Ovary (tissue), 7 donors: ENCODE measurements at regions not wholly inside any gene's neighbourhood (a gene's known extent, or its start where the extent isn't known, plus 50 kb on each side); places are given as distances from the start of the nearest gene placed in this dataset.

Source experiments
- DNase-seq, 5 donors: peaks; one replicate each; pipeline ENCODE4 v3.0.0-alpha.2; 2019 to 2020
- H3K27ac ChIP-seq, 2 donors: fragments of 200-600 bp; one replicate each; pipeline versions ENCODE4 v1.5.1 to v1.8.0; 2019 to 2022
- H3K27me3 ChIP-seq: fragments of 200-600 bp; one replicate; pipeline ENCODE4 v1.8.0; 2022
- H3K36me3 ChIP-seq: fragments of 200-600 bp; sonication (generic); one replicate; pipeline ENCODE4 v1.5.1; 2019
- H3K4me1 ChIP-seq: one replicate; pipeline ENCODE4 v1.8.1; 2013; ENCODE audit warnings: mild to moderate bottlenecking, moderate library complexity; ENCODE audit not compliant: insufficient read depth
- H3K4me3 ChIP-seq: fragments of 200-600 bp; sonication (generic); one replicate; pipeline ENCODE4 v1.5.1; 2017
- H3K9me3 ChIP-seq, 2 donors: fragments of 200-600 bp in 1 of 2; sonication (generic) in 1 of 2; one replicate each; pipeline versions ENCODE4 v1.5.1 to v1.8.1; 2013 to 2019; ENCODE audit warnings: mild to moderate bottlenecking in 1 of 2, moderate library complexity in 1 of 2
- EP300 ChIP-seq: sonication (generic); formaldehyde crosslinking; IDR thresholded peaks from one replicate; pipeline ENCODE4 v1.6.1; 2017; ENCODE audit warnings: antibody characterized with exemption
- POLR2A ChIP-seq: fragments of 450-650 bp; IDR thresholded peaks from one replicate; pipeline ENCODE4 v1.6.1; 2017; ENCODE audit warnings: antibody characterized with exemption, mild to moderate bottlenecking, moderate library complexity
- WGBS, 3 donors: extraction: QIAGEN DNeasy Blood & Tissue Kit in 1 of 3; methylation state at CpG; one replicate each; pipeline versions ENCODE4 v1.1.5 to v1.1.7; 2013 to 2017; 5-methylcytosine and 5-hydroxymethylcytosine counted together
- intact Hi-C, 4 donors: fragments of 100-400 bp; cut with DNase I; formaldehyde crosslinking; loops; one replicate each; pipeline versions ENCODE4 v1.11.0 to v1.15.1; 2022 to 2023
- TF ChIP-seq, protein P1 (sequence below), 3 donors: fragments of 450-650 bp in 2 of 3; fragments of 200-600 bp in 1 of 3; IDR thresholded peaks; one replicate each; pipeline versions ENCODE4 v1.5.1 to v1.8.0; 2016 to 2022; ENCODE audit warnings: antibody characterized with exemption in 3 of 3, mild to moderate bottlenecking in 1 of 3
- donor health status: DM: no; HTN: no; CAD: no; lungs with moderate emphysema.
- donor health status: DM: no; HTN: no; CAD: no.
- donor health status: Bipolar disorder and iron deficiency.
- donor health status: DM: no; HTN: no; CAD: no.
- donor health status: DM: yes; HTN: yes; CAD: no.

DNA sequence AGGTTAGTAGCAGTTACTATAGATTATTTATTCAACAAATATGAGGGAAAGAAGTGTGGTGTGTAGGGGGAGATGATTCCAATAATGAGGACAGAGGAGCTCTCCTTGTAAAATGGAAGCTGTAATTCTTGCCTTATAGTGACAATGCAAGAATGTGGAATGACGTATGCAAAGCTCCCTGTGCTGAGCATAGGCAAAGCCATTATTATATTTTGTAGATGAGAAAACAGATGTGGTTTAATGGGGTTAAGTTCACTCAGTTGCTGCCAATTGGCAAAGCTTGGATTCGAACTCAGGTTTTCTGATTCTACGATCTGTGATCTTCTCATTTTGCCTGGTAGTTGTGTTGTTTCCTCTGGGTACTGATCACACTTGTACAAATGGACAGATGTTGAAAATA is 153.3 kb downstream of the LSMEM1 start:
- no peaks in the 10 kb centered on the region for H3K4me1 ChIP-seq
- TF ChIP-seq, protein P1, sequence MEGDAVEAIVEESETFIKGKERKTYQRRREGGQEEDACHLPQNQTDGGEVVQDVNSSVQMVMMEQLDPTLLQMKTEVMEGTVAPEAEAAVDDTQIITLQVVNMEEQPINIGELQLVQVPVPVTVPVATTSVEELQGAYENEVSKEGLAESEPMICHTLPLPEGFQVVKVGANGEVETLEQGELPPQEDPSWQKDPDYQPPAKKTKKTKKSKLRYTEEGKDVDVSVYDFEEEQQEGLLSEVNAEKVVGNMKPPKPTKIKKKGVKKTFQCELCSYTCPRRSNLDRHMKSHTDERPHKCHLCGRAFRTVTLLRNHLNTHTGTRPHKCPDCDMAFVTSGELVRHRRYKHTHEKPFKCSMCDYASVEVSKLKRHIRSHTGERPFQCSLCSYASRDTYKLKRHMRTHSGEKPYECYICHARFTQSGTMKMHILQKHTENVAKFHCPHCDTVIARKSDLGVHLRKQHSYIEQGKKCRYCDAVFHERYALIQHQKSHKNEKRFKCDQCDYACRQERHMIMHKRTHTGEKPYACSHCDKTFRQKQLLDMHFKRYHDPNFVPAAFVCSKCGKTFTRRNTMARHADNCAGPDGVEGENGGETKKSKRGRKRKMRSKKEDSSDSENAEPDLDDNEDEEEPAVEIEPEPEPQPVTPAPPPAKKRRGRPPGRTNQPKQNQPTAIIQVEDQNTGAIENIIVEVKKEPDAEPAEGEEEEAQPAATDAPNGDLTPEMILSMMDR (IDR thresholded peaks at IDR 0.05), result no peak
- TF ChIP-seq EP300, result no peak
- no peak for TF ChIP-seq POLR2A
- 74 to 87% (median 83%) methylated on average over 3 of the region's 3 CpGs for whole genome bisulfite sequencing, 3 donors
- intact Hi-C loops, result no loop called here
- H3K27ac ChIP-seq, result no peak overlapping the region
- no peaks in the 10 kb centered on the region for H3K36me3 ChIP-seq
- H3K4me3 ChIP-seq, result no peak overlapping the region
- no peak for DNase-seq
- H3K9me3 ChIP-seq, result no peaks in the 10 kb centered on the region
- H3K27me3 ChIP-seq, result no peaks in the 10 kb centered on the region

DNA sequence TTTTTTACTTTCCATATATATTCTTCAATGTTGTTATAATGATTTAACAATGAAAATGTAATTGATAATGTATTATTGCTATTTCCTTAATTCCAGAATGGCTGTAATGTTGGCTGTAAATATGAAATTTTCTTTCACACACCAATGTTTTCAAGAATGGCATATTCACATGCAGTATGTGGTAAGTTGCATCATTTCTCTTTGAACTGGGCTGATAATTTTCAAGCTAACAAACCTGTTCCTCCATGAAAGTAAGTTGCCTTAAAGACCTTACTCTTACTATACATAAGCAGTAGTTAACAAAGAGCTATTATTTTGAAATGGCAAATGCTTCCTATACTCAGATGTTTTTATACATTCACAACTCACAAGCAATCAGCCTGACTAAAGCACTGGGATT is 154.5 kb downstream of the TMEM168 start:
- Histone ChIP-seq H3K27ac (no peak overlapping the region), H3K4me1 (no peaks in the 10 kb centered on the region), H3K36me3 (no peaks in the 10 kb centered on the region), H3K27me3 (no peaks in the 10 kb centered on the region), H3K9me3 (no peaks in the 10 kb centered on the region), H3K4me3 (no peak overlapping the region)
- TF ChIP-seq, protein P1 (IDR thresholded peaks at IDR 0.05), result no peak
- TF ChIP-seq EP300 (no peak), POLR2A (no peak)
- intact Hi-C loops, result no loop called here
- DNase-seq, result no peak

DNA sequence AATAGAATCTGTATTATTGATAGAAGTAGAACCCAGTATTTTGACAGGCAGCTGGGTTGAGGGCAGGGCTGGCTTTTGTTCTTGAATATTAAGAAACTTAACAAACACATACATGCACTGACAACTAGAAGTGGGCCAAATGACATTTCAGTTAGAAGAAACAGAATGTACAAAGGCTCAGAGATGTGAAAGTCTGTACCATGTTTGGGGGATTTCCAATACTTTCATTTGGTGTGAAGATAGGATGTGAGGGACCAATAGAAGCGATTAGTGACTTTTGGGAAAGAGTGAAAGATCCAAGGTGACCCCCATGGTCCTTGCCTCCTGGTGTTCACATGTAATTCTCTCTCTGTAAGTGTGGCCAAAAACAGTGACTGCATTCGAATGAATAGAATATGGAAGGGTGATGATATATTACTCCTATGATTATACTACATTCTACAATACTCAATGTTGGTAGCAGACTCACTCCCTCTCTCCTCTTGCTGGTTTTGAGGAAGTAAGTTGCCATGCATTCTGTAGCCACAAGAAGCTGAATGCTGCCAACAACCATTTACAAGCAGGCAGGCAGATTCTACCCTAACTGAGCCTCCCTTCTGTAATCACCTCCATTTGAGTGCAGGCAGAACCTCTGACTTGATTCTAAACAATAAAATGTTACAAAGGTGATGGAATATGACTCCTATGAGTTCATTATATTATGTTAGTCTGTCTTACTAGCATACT is 151.4 kb downstream of the TMEM168 start:
- no peaks in the 10 kb centered on the region for H3K9me3 ChIP-seq
- H3K4me1 ChIP-seq, result no peaks in the 10 kb centered on the region
- no peak for DNase-seq
- WGBS, 3 donors, result 76 to 92% (median 84%) methylated on average over 2 of the region's 2 CpGs
- no peak overlapping the region for H3K27ac ChIP-seq
- intact Hi-C loops, result no loop called here
- no peak overlapping the region for H3K4me3 ChIP-seq
- no peaks in the 10 kb centered on the region for H3K27me3 ChIP-seq
- TF ChIP-seq, protein P1 (IDR thresholded peaks at IDR 0.05), result no peak
- TF ChIP-seq POLR2A, result no peak
- no peak for TF ChIP-seq EP300
- H3K36me3 ChIP-seq, result no peaks in the 10 kb centered on the region

DNA sequence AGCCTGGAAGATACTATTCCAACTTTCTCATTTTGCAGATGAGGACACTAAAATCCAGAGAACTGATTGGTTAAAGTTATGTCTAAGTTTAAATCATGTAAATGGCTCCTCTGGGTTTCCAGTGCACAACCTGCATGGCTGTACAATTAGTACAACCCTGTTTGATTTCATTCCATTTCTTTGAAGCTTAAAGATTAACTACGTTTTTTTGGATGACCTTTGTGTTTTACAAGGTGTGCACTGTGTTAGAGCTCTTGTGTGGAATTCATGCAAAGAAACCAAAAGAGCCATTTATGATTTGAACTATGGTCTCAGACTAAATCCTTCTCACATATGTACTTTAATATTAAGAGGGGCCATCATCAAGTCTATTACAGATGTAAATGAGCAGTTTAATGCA is 149.5 kb downstream of the TMEM168 start:
- TF ChIP-seq, protein P1 (IDR thresholded peaks at IDR 0.05), result no peak
- no peak for TF ChIP-seq EP300
- no peak for TF ChIP-seq POLR2A

More for the DNA sequence above, 149.5 kb downstream of the TMEM168 start:
- no peak for DNase-seq
- H3K27me3 ChIP-seq, result no peaks in the 10 kb centered on the region
- H3K27ac ChIP-seq, result no peak overlapping the region
- no peaks in the 10 kb centered on the region for H3K9me3 ChIP-seq
- WGBS, 3 donors, result 30 to 54% (median 38%) methylated on average over 1 of the region's 1 CpG
- H3K36me3 ChIP-seq, result no peaks in the 10 kb centered on the region
- H3K4me3 ChIP-seq, result no peak overlapping the region
- intact Hi-C loops, result no loop called here
- no peaks in the 10 kb centered on the region for H3K4me1 ChIP-seq
